Fibroblast of skin of right quadriceps (primary cell): ENCODE measurements at regions not wholly inside any gene's neighbourhood (a gene's known extent, or its start where the extent isn't known, plus 50 kb on each side); places are given as distances from the start of the nearest gene placed in this dataset.
"Not testable (repeated sequence)": the region's sequence is repeated elsewhere in the genome, so short reads cannot be mapped to it uniquely, and the experiment has no call there.

Source experiments
- DNase-seq: peaks from one replicate; pipeline ENCODE4 v3.0.0-alpha.2; 2013

GRCh38 chr3:148534089-148534988 is 163.4 kb upstream of the AGTR1 start:
- DNase-seq: no peak

GRCh38 chr3:148535001-148535400 is 162.7 kb upstream of the AGTR1 start:
- no peak for DNase-seq

- DNase-seq: no peak
Measured at GRCh38 chr3:148540266-148540665, 157.4 kb upstream of the AGTR1 start.

GRCh38 chr3:148540851-148541250 is 156.9 kb upstream of the AGTR1 start:
- no peak for DNase-seq

GRCh38 chr3:148546959-148547358 is 150.7 kb upstream of the AGTR1 start:
- no peak for DNase-seq

GRCh38 chr3:148551767-148552260 is 145.9 kb upstream of the AGTR1 start:
- DNase-seq: peak; percentile 13

GRCh38 chr3:148554367-148554766 is 143.3 kb upstream of the AGTR1 start:
- DNase-seq: no peak

- no peak for DNase-seq
Measured at GRCh38 chr3:148556664-148557063, 141.0 kb upstream of the AGTR1 start.

GRCh38 chr3:148577579-148577978 is 120.1 kb upstream of the AGTR1 start:
- DNase-seq: not testable (repeated sequence)

- peak; percentile 14 for DNase-seq
Measured at GRCh38 chr3:148582126-148582525, 115.6 kb upstream of the AGTR1 start.

GRCh38 chr3:148583793-148584192 is 113.9 kb upstream of the AGTR1 start:
- DNase-seq: no peak

GRCh38 chr3:148584438-148584837 is 113.3 kb upstream of the AGTR1 start:
- no peak for DNase-seq

- no peak for DNase-seq
Measured at GRCh38 chr3:148585671-148586379, 111.9 kb upstream of the AGTR1 start.

- DNase-seq: no peak
Measured at GRCh38 chr3:148588291-148588690, 109.4 kb upstream of the AGTR1 start.

- no peak for DNase-seq
Measured at GRCh38 chr3:148591525-148591924, 106.2 kb upstream of the AGTR1 start.

GRCh38 chr3:148598619-148599018 is 99.1 kb upstream of the AGTR1 start:
- no peak for DNase-seq

- no peak for DNase-seq
Measured at GRCh38 chr3:148599481-148599880, 98.2 kb upstream of the AGTR1 start.

- no peak for DNase-seq
Measured at GRCh38 chr3:148600440-148600839, 97.3 kb upstream of the AGTR1 start.

GRCh38 chr3:148600902-148601765 is 96.6 kb upstream of the AGTR1 start:
- no peak for DNase-seq

- DNase-seq: peak; percentile 58
Measured at GRCh38 chr3:148601766-148602685, 95.7 kb upstream of the AGTR1 start.

GRCh38 chr3:148604270-148605085 is 93.2 kb upstream of the AGTR1 start:
- peak; percentile 32 for DNase-seq
